Colonic mucosa (tissue), 4 donors: ENCODE measurements at regions not wholly inside any gene's neighbourhood (a gene's known extent, or its start where the extent isn't known, plus 50 kb on each side); places are given as distances from the start of the nearest gene placed in this dataset.

ENCODE experiments used
- DNase-seq: peaks from one replicate; pipeline ENCODE4 v3.0.0-alpha.2; 2020
- H3K27ac ChIP-seq: fragments of 200-600 bp; one replicate; pipeline ENCODE4 v1.8.0; 2021
- H3K27me3 ChIP-seq: fragments of 200-600 bp; one replicate; pipeline ENCODE4 v1.8.0; 2021
- H3K36me3 ChIP-seq: fragments of 200-600 bp; one replicate; pipeline ENCODE4 v1.8.0; 2021
- H3K4me1 ChIP-seq: fragments of 200-600 bp; one replicate; pipeline ENCODE4 v1.8.0; 2021; ENCODE audit warnings: mild to moderate bottlenecking
- H3K4me3 ChIP-seq: fragments of 200-600 bp; one replicate; pipeline ENCODE4 v1.8.0; 2021
- H3K9ac ChIP-seq, 2 donors: one replicate each; pipeline ENCODE4 v1.7.0; 2013; ENCODE audit warnings: control low read depth in 2 of 2, low read depth in 2 of 2, low read length in 2 of 2
- H3K9me3 ChIP-seq: fragments of 200-600 bp; one replicate; pipeline ENCODE4 v1.8.0; 2021
- intact Hi-C: fragments of 100-400 bp; cut with DNase I; formaldehyde crosslinking; loops from one replicate; pipeline ENCODE4 v1.14.1; 2022
- TF ChIP-seq, protein P1 (sequence below): fragments of 200-600 bp; IDR thresholded peaks from one replicate; pipeline ENCODE4 v1.8.0; 2022; ENCODE audit warnings: antibody characterized with exemption, mild to moderate bottlenecking
- donor health status: healthy.
- donor health status: DM: no; HTN: no; CAD: no.
- donor health status: DM: no; HTN: no; CAD: no.

DNA sequence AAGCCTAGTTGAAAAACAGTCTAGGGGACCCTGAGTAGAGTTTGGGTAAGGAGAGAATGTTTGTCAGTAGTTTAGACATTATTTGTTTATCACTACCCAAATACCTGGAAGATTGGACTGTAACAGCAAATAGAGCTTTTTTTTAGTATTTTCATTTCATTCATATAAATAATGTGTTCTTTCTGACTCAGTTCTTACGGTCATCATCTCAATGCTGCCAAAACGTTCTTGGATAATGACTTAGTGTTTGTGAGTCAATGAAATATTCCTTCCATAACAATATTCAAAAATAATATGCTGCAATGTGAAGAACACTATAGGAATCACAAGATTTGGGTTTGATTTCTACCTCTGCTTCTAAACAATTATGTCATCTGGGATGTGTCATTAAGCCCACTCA is 400.0 kb upstream of the PKN2 start:
- no peak for DNase-seq
- Histone ChIP-seq H3K27ac (no peak overlapping the region), H3K9ac (no peak overlapping the region), H3K36me3 (no peaks in the 10 kb centered on the region), H3K4me3 (no peak overlapping the region), H3K4me1 (no peaks in the 10 kb centered on the region), H3K27me3 (no peaks in the 10 kb centered on the region), H3K9me3 (no peaks in the 10 kb centered on the region)
- TF ChIP-seq, protein P1, sequence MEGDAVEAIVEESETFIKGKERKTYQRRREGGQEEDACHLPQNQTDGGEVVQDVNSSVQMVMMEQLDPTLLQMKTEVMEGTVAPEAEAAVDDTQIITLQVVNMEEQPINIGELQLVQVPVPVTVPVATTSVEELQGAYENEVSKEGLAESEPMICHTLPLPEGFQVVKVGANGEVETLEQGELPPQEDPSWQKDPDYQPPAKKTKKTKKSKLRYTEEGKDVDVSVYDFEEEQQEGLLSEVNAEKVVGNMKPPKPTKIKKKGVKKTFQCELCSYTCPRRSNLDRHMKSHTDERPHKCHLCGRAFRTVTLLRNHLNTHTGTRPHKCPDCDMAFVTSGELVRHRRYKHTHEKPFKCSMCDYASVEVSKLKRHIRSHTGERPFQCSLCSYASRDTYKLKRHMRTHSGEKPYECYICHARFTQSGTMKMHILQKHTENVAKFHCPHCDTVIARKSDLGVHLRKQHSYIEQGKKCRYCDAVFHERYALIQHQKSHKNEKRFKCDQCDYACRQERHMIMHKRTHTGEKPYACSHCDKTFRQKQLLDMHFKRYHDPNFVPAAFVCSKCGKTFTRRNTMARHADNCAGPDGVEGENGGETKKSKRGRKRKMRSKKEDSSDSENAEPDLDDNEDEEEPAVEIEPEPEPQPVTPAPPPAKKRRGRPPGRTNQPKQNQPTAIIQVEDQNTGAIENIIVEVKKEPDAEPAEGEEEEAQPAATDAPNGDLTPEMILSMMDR = no peak
- intact Hi-C loops = no loop called here

GRCh38 chr1:88284666-88285366 is 399.3 kb upstream of the PKN2 start:
- DNase-seq = no peak
- Histone ChIP-seq H3K4me1 (no peaks in the 10 kb centered on the region), H3K27ac (no peak overlapping the region), H3K9ac (no peak overlapping the region), H3K9me3 (no peaks in the 10 kb centered on the region), H3K4me3 (no peak overlapping the region), H3K36me3 (no peaks in the 10 kb centered on the region), H3K27me3 (no peaks in the 10 kb centered on the region)
- intact Hi-C loops = no loop called here
- TF ChIP-seq, protein P1 = no peak

DNA sequence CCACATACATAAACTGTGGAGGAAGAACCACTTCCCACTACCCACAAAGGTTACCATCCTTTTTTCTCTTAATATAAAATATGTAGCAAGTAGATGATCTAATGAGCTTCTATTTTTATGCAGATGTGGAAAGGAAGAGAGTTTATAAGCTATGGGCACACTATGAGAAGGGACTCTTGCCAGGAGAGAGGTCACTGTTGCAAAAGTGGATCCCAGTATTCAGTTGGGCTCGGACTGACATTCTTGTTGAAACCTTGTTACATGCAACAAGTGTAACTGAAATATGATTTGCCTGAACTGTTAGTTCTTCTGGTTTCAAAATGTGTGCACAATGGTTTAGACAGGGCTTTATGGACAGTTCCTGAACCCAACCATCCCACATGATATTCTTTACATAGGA is 397.4 kb upstream of the PKN2 start:
- H3K4me3 ChIP-seq = no peak overlapping the region
- DNase-seq = no peak
- H3K27ac ChIP-seq = no peak overlapping the region
- intact Hi-C loops = no loop called here
- no peaks in the 10 kb centered on the region for H3K9me3 ChIP-seq
- TF ChIP-seq, protein P1 = no peak
- no peak overlapping the region for H3K9ac ChIP-seq
- no peaks in the 10 kb centered on the region for H3K4me1 ChIP-seq
- H3K27me3 ChIP-seq = no peaks in the 10 kb centered on the region
- H3K36me3 ChIP-seq = no peaks in the 10 kb centered on the region

- DNase-seq = no peak
- Histone ChIP-seq H3K9me3 (no peaks in the 10 kb centered on the region), H3K36me3 (no peaks in the 10 kb centered on the region), H3K4me1 (no peaks in the 10 kb centered on the region), H3K9ac (no peak overlapping the region), H3K27me3 (no peaks in the 10 kb centered on the region), H3K27ac (no peak overlapping the region), H3K4me3 (no peak overlapping the region)
- intact Hi-C loops = no loop called here
- TF ChIP-seq, protein P1 = no peak
Measured at GRCh38 chr1:88288571-88288970, 395.5 kb upstream of the PKN2 start.

- Histone ChIP-seq H3K4me3 (no peak overlapping the region), H3K9ac (no peak overlapping the region), H3K27ac (no peak overlapping the region), H3K36me3 (no peaks in the 10 kb centered on the region), H3K9me3 (no peaks in the 10 kb centered on the region), H3K4me1 (no peaks in the 10 kb centered on the region), H3K27me3 (no peaks in the 10 kb centered on the region)
- intact Hi-C loops = no loop called here
- TF ChIP-seq, protein P1 = no peak
- DNase-seq = no peak
Measured at GRCh38 chr1:88289401-88290102, 394.5 kb upstream of the PKN2 start.
